ENCODE measurements at regions not wholly inside any gene's neighbourhood (a gene's known extent, or its start where the extent isn't known, plus 50 kb on each side); places are given as distances from the start of the nearest gene placed in this dataset.
"Not testable (repeated sequence)": the region's sequence is repeated elsewhere in the genome, so short reads cannot be mapped to it uniquely, and the experiment has no call there.

DNA sequence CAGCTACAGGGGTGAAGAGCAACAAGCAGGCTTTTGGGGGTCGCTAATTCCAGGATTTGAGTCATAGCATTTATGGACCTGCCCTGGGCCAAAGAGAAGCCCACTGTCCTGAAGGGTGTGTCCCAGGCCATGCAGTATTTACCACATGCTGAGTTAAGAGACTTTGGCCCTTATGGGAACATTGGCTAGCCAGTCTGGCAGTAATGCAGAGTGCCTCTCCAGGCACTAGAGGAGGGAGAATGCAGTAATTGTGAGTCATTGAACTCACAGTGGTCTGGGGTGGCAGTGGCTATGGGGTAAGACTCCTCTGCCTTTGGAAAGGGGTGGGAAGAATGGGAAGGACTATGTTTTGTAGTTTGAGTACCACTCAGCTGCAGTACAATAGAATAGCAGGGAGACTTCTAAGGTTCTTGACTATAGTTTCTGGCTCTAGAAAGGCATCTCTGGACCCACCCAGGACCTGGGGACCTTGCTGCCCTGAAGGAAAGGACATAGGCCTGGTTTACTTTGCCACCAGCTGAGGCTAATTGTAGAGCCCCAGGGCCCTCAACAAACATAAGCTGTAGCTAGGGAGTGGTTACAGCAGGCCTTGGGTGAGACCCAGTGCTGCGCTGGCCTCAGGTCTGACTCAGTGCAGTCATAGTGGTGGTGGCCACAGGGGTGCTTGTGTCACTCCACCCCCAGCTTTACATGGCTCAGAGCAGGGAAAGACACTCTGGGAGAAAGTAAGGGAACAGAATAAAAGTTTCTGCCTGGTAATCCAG is 520.9 kb downstream of the HTR1B start:
- TF ChIP-seq, protein P1, sequence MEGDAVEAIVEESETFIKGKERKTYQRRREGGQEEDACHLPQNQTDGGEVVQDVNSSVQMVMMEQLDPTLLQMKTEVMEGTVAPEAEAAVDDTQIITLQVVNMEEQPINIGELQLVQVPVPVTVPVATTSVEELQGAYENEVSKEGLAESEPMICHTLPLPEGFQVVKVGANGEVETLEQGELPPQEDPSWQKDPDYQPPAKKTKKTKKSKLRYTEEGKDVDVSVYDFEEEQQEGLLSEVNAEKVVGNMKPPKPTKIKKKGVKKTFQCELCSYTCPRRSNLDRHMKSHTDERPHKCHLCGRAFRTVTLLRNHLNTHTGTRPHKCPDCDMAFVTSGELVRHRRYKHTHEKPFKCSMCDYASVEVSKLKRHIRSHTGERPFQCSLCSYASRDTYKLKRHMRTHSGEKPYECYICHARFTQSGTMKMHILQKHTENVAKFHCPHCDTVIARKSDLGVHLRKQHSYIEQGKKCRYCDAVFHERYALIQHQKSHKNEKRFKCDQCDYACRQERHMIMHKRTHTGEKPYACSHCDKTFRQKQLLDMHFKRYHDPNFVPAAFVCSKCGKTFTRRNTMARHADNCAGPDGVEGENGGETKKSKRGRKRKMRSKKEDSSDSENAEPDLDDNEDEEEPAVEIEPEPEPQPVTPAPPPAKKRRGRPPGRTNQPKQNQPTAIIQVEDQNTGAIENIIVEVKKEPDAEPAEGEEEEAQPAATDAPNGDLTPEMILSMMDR (IDR thresholded peaks at IDR 0.05; ENCODE audit: low read depth, low read length), result no peak
- no peak for DNase-seq (ENCODE audit: extremely low read depth, low read depth)

DNA sequence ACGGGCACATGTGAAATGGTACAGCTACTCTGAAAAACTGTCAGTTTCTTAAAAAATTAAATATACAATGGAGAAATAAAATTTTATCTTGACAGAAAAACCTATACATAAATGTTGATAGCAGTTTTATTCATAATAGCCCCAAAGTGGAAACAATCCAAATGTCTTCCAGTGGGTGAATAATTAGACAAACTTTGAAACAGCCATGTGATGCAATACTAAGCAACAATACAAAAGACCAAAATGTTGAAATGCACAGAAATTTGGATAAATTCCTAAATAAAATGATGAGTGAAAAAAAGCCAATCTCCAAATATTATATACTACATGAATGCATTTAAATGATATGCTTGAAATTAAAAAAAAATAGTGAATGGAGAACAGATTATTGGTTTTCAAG is 523.1 kb downstream of the HTR1B start:
- TF ChIP-seq, protein P1 (IDR thresholded peaks at IDR 0.05; ENCODE audit: low read depth, low read length), result no peak
- DNase-seq (ENCODE audit: extremely low read depth, low read depth), result no peak

DNA sequence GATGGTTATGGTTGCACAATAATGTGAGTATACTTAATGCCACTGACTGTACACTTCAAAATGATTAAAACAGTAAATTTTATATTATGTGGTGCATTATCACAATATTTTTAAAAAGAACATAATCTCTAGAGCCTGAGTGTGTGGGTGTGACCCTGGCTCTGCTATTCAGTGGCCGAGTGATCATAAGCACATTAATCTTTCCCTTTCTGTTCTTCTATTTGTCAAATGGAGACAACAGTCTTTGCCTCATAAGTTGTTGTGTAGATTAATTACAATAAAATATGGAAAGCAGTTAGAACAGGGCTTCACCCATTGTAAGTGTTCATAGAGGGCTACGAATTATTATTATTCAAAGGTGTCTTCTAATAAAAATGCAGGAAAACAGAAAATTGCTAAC is 548.6 kb downstream of the HTR1B start:
- TF ChIP-seq, protein P1 (IDR thresholded peaks at IDR 0.05; ENCODE audit: low read depth, low read length), result no peak
- no peak for DNase-seq (ENCODE audit: extremely low read depth, low read depth)

DNA sequence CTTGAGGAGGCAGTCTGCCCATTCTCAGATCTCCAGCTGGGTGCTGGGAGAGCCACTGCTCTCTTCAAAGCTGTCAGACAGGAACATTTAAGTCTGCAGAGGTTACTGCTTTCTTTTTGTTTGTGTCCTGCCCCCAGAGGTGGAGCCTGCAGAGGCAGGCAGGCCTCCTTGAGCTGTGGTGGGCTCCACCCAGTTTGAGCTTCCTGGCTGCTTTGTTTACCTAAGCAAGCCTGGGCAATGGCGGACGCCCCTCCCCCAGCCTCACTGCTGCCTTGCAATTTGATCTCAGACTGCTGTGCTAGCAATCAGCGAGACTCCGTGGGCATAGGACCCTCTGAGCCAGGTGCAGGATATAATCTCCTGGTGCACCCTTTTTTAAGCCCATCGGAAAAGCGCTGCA is 557.8 kb downstream of the HTR1B start:
- DNase-seq (ENCODE audit: extremely low read depth, low read depth), result not testable (repeated sequence)

DNA sequence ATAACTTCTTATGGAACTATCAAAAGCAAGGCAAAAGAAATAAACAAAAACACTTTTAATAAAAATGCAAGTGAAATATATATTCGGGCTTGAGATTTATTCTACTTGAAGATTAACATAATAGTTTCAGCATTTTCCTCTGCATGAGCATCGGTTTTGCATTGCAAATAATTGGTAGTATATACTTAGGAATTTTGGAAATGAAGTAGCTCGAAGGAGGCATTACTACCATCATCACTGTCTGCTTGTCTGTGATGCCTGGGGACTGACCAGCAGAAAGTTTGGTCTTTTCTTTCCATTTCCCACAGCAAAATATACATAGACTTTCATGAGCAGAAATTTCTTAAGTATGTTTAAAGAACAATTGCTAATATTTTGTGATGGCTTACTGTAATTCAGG is 570.7 kb downstream of the HTR1B start:
- DNase-seq (ENCODE audit: extremely low read depth, low read depth), result no peak
- TF ChIP-seq, protein P1 (IDR thresholded peaks at IDR 0.05; ENCODE audit: low read depth, low read length), result no peak

DNA sequence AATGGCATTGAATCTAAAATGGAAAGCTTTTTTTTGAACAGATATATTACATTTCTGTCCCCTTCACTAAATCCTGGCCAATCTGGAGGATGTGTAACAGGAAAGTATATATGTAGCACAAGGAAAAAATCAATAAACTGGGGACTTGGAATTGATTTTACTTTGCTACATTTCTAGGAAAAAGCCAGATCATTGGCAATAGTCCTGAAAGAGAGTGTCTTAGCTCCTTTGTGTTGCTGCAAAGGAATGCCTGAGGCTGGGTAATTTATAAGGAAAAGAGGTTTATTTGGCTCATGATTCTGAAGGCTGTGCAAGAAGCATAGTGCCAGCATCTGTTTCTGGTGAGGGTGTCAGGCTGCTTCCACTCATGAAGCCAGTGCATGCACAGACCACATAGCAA is 574.9 kb downstream of the HTR1B start:
- TF ChIP-seq, protein P1 (IDR thresholded peaks at IDR 0.05; ENCODE audit: low read depth, low read length), result no peak
- DNase-seq (ENCODE audit: extremely low read depth, low read depth), result no peak

DNA sequence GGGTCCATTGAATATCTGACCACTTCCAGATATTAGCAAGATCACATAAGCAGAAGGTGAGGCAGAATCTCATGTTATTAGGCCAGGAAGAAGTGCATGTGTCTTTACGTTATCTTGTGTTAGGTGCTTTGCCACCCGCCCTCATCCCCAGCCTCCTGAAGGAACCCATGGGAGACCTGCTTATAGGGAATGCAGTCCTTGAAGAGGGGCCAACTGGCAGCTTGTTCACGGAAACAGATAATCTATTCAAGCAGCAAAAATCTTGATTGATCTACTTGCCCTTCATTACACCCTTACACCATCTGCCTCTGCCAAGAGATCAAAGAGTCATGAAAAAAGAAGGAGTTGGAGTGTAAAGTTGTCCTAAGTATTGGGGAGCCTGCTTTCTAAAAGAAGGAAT is 576.4 kb downstream of the HTR1B start:
- TF ChIP-seq, protein P1 (IDR thresholded peaks at IDR 0.05; ENCODE audit: low read depth, low read length), result no peak
- DNase-seq (ENCODE audit: extremely low read depth, low read depth), result no peak

DNA sequence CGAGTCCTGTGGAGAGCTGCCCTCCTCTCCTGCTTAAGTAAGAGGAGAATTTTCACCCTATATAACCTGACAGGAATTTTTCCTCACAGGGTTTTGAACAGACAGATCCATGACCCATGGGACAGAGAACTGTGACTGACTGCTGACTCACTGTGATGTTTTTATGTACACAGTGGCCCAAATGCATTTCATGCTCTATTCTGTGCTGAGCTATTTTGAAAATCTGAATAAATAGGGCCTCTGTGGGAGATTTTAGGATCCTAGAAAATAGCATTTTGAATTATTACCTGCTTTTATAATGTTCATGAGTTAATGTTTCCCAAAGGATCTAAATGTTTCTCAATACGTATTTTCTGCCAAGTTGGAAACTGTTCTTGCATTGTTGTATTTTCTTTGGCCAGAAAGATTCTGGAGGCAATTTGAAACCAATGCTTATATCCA is 577.4 kb downstream of the HTR1B start:
- DNase-seq (ENCODE audit: extremely low read depth, low read depth), result no peak
- TF ChIP-seq, protein P1 (IDR thresholded peaks at IDR 0.05; ENCODE audit: low read depth, low read length), result no peak

Measured in AG09319 (cell line).